ENCODE measurements at regions not wholly inside any gene's neighbourhood (a gene's known extent, or its start where the extent isn't known, plus 50 kb on each side); places are given as distances from the start of the nearest gene placed in this dataset.
"Not testable (repeated sequence)": the region's sequence is repeated elsewhere in the genome, so short reads cannot be mapped to it uniquely, and the experiment has no call there.

DNA sequence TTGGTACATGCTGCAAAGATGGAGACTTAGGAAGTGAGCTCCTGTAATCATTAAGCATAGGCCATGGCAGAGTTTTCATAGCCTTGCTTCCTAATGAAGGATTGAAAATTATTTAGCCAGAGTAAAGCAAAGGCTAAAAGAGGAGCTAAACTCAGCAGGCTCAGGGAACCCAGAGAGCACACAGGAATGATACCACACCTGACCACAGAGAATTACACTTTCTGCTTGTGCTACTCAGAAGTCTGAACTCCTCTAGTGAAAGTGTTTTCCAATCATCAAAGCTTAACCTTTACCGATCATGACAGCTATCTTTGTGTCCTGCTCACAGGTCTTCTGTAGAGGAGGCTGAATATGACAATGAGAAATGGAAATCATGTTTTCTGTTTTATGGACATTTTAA, 347.7 kb downstream of the OTUD1 start:
- no peaks in the 10 kb centered on the region for H3K4me1 ChIP-seq (ENCODE audit: insufficient read depth, low read length, poor library complexity, severe bottlenecking)
- H3K4me3 ChIP-seq (ENCODE audit: low read length, poor library complexity, severe bottlenecking): no peak overlapping the region
- no peaks in the 10 kb centered on the region for H3K36me3 ChIP-seq (ENCODE audit: insufficient read depth, low read length)
- no peaks in the 10 kb centered on the region for H3K9me2 ChIP-seq (replicated peaks; ENCODE audit: low read depth, low read length)
- H3K4me2 ChIP-seq (ENCODE audit: low read depth, low read length, poor library complexity, severe bottlenecking): no peak overlapping the region
- no peaks in the 10 kb centered on the region for H3F3A ChIP-seq (ENCODE audit: low read depth)
- no peaks in the 10 kb centered on the region for H3K9me3 ChIP-seq (ENCODE audit: insufficient read depth, low read depth, low read length)
- H3K27me3 ChIP-seq (ENCODE audit: insufficient read depth, low read length, poor library complexity, severe bottlenecking): no peaks in the 10 kb centered on the region
- no peaks in the 10 kb centered on the region for H3K79me2 ChIP-seq (ENCODE audit: insufficient read depth, low read length)
- no peak overlapping the region for H3K9ac ChIP-seq (ENCODE audit: low read depth, low read length, poor library complexity, severe bottlenecking)
- H4K20me1 ChIP-seq (ENCODE audit: insufficient read depth, low read length, poor library complexity, severe bottlenecking): no peaks in the 10 kb centered on the region
- no peak overlapping the region for H2AFZ ChIP-seq (ENCODE audit: low read length)
- TF ChIP-seq EZH2phosphoT487 (IDR thresholded peaks at IDR 0.05; ENCODE audit: borderline replicate concordance): no peak
- TF ChIP-seq, protein P1, sequence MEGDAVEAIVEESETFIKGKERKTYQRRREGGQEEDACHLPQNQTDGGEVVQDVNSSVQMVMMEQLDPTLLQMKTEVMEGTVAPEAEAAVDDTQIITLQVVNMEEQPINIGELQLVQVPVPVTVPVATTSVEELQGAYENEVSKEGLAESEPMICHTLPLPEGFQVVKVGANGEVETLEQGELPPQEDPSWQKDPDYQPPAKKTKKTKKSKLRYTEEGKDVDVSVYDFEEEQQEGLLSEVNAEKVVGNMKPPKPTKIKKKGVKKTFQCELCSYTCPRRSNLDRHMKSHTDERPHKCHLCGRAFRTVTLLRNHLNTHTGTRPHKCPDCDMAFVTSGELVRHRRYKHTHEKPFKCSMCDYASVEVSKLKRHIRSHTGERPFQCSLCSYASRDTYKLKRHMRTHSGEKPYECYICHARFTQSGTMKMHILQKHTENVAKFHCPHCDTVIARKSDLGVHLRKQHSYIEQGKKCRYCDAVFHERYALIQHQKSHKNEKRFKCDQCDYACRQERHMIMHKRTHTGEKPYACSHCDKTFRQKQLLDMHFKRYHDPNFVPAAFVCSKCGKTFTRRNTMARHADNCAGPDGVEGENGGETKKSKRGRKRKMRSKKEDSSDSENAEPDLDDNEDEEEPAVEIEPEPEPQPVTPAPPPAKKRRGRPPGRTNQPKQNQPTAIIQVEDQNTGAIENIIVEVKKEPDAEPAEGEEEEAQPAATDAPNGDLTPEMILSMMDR (conservative IDR thresholded peaks at IDR 0.05; ENCODE audit: low read length): no peak

DNA sequence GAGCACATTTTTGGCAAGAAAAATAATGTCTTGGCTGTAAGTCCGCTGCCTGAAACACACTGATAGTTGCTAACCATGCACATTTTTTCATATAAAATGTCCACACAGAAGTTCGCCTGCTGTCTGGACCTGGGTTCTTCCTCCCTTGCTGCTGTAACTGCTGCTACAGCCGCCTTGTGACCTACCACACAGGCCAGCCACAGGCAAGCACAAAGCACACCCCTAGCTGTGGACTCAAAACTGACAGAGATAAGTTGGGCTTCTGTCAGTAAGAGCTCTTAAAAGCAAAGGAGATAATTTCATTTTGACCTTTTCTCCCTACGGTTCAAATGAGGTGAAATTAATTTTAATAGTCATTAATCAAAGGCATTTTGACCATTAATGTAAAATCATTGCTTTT, 354.7 kb downstream of the OTUD1 start:
- Histone ChIP-seq H3F3A (ENCODE audit: low read depth) (no peaks in the 10 kb centered on the region), H3K36me3 (ENCODE audit: insufficient read depth, low read length) (no peaks in the 10 kb centered on the region), H3K9me2 (replicated peaks; ENCODE audit: low read depth, low read length) (no peaks in the 10 kb centered on the region), H3K27me3 (ENCODE audit: insufficient read depth, low read length, poor library complexity, severe bottlenecking) (no peaks in the 10 kb centered on the region), H3K4me3 (ENCODE audit: low read length, poor library complexity, severe bottlenecking) (no peak overlapping the region), H2AFZ (ENCODE audit: low read length) (no peak overlapping the region), H3K79me2 (ENCODE audit: insufficient read depth, low read length) (no peaks in the 10 kb centered on the region), H3K9me3 (ENCODE audit: insufficient read depth, low read depth, low read length) (no peaks in the 10 kb centered on the region), H3K9ac (ENCODE audit: low read depth, low read length, poor library complexity, severe bottlenecking) (no peak overlapping the region), H3K4me2 (ENCODE audit: low read depth, low read length, poor library complexity, severe bottlenecking) (no peak overlapping the region), H4K20me1 (ENCODE audit: insufficient read depth, low read length, poor library complexity, severe bottlenecking) (no peaks in the 10 kb centered on the region), H3K4me1 (ENCODE audit: insufficient read depth, low read length, poor library complexity, severe bottlenecking) (no peaks in the 10 kb centered on the region)
- TF ChIP-seq, protein P1 (conservative IDR thresholded peaks at IDR 0.05; ENCODE audit: low read length): no peak
- TF ChIP-seq EZH2phosphoT487 (IDR thresholded peaks at IDR 0.05; ENCODE audit: borderline replicate concordance): no peak

DNA sequence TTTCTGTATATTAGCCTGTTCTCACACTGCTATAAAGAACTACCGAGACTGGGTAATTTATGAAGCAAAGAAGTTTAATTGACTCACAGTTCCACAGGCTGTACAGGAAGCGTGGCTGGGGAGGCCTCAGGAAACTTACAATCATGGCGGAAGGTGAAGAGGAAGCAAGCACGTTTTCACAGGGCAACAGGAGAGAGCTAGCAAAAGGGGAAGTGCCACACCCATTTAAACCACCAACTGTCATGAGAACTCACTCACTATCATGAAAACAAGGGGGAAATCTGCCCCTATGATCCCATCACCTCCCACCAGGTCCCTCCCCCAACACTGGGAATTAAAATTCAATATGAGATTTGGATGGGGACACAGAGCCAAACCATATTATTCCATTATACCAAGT, 358.6 kb downstream of the OTUD1 start:
- not testable (repeated sequence) for H2AFZ ChIP-seq (ENCODE audit: low read length); H3K4me2 ChIP-seq (ENCODE audit: low read depth, low read length, poor library complexity, severe bottlenecking); H3K79me2 ChIP-seq (ENCODE audit: insufficient read depth, low read length); H3K4me3 ChIP-seq (ENCODE audit: low read length, poor library complexity, severe bottlenecking); H3K27me3 ChIP-seq (ENCODE audit: insufficient read depth, low read length, poor library complexity, severe bottlenecking); H3K9me3 ChIP-seq (ENCODE audit: insufficient read depth, low read depth, low read length); H3K9ac ChIP-seq (ENCODE audit: low read depth, low read length, poor library complexity, severe bottlenecking); H3F3A ChIP-seq (ENCODE audit: low read depth); H3K9me2 ChIP-seq (replicated peaks; ENCODE audit: low read depth, low read length); H4K20me1 ChIP-seq (ENCODE audit: insufficient read depth, low read length, poor library complexity, severe bottlenecking); H3K4me1 ChIP-seq (ENCODE audit: insufficient read depth, low read length, poor library complexity, severe bottlenecking); H3K36me3 ChIP-seq (ENCODE audit: insufficient read depth, low read length)

DNA sequence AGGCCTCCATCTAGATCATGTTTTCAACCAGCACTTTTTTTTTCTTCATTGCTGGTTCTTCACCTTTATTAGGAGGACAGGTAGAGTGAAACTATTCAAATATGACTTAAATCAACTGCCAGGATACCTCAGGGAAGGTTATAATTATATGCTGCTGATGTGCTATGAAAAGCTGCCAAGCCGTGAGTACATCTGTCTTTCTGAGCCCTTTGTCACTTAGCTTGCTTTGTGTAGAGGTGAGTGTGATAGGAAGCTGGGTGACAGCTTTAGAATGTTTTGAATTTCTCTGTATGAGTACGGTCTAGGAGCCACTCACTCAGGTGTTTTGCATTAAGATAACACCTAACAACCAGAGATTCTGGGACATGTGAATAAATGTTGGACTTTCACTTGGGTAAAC, 365.2 kb downstream of the OTUD1 start:
- TF ChIP-seq, protein P1 (conservative IDR thresholded peaks at IDR 0.05; ENCODE audit: low read length): no peak
- TF ChIP-seq EZH2phosphoT487 (IDR thresholded peaks at IDR 0.05; ENCODE audit: borderline replicate concordance): no peak
- H3K4me1 ChIP-seq (ENCODE audit: insufficient read depth, low read length, poor library complexity, severe bottlenecking): no peaks in the 10 kb centered on the region

More for the DNA sequence above, 365.2 kb downstream of the OTUD1 start:
- Histone ChIP-seq H2AFZ (ENCODE audit: low read length) (no peak overlapping the region), H3K36me3 (ENCODE audit: insufficient read depth, low read length) (no peaks in the 10 kb centered on the region), H3F3A (ENCODE audit: low read depth) (no peaks in the 10 kb centered on the region; the same call in 1 of the 2 replicates), H3K4me3 (ENCODE audit: low read length, poor library complexity, severe bottlenecking) (no peak overlapping the region), H3K4me2 (ENCODE audit: low read depth, low read length, poor library complexity, severe bottlenecking) (no peak overlapping the region), H3K27me3 (ENCODE audit: insufficient read depth, low read length, poor library complexity, severe bottlenecking) (no peaks in the 10 kb centered on the region), H3K9me2 (replicated peaks; ENCODE audit: low read depth, low read length) (no peaks in the 10 kb centered on the region), H3K79me2 (ENCODE audit: insufficient read depth, low read length) (no peaks in the 10 kb centered on the region), H4K20me1 (ENCODE audit: insufficient read depth, low read length, poor library complexity, severe bottlenecking) (no peaks in the 10 kb centered on the region), H3K9ac (ENCODE audit: low read depth, low read length, poor library complexity, severe bottlenecking) (no peak overlapping the region), H3K9me3 (ENCODE audit: insufficient read depth, low read depth, low read length) (no peaks in the 10 kb centered on the region)
